GM23338 (cell line): ENCODE measurements at regions not wholly inside any gene's neighbourhood (a gene's known extent, or its start where the extent isn't known, plus 50 kb on each side); places are given as distances from the start of the nearest gene placed in this dataset.
A peak's percentile ranks its signal among the peaks of the same experiment; 100 is the strongest.

Source experiments
- ATAC-seq: fragments of 200-7000 bp; cut with Tn5 transposase; 3 replicates; pipeline ENCODE4 v1.9.1; 2020
- DNase-seq: peaks from one replicate; pipeline ENCODE4 v3.0.0-alpha.2; 2015; ENCODE audit warnings: low spot score
- H2AFZ ChIP-seq: fragments of 200-600 bp; sonication (generic); 2 replicates; pipeline ENCODE4 v1.8.0; 2016; ENCODE audit warnings: antibody characterized with exemption, mild to moderate bottlenecking, moderate library complexity
- H3F3A ChIP-seq: fragments of 200-600 bp; sonication (generic); replicated peaks from 2 replicates; pipeline ENCODE4 v1.8.0; 2017; ENCODE audit warnings: antibody characterized with exemption, mixed run types, low read depth
- H3K27ac ChIP-seq: fragments of 200-600 bp; sonication (generic); 2 replicates; pipeline ENCODE4 v1.6.1; 2016; ENCODE audit warnings: low read depth
- H3K27me3 ChIP-seq: fragments of 200-600 bp; sonication (generic); 2 replicates; pipeline ENCODE4 v1.8.0; 2016; ENCODE audit warnings: mild to moderate bottlenecking, mixed run types, moderate library complexity; ENCODE audit not compliant: insufficient read depth
- H3K36me3 ChIP-seq: fragments of 200-600 bp; sonication (generic); 2 replicates; pipeline ENCODE4 v1.8.0; 2016; ENCODE audit warnings: mild to moderate bottlenecking; ENCODE audit not compliant: insufficient read depth
- H3K4me1 ChIP-seq: fragments of 200-600 bp; sonication (generic); 2 replicates; pipeline ENCODE4 v1.8.0; 2016; ENCODE audit warnings: mild to moderate bottlenecking, moderate library complexity; ENCODE audit not compliant: insufficient read depth
- H3K4me2 ChIP-seq: fragments of 200-600 bp; sonication (generic); 2 replicates; pipeline ENCODE4 v1.7.1; 2017; ENCODE audit warnings: mixed run types
- H3K4me3 ChIP-seq: fragments of 200-600 bp; sonication (generic); 2 replicates; pipeline ENCODE4 v1.6.1; 2016; ENCODE audit warnings: mixed run types
- H3K79me2 ChIP-seq: fragments of 200-600 bp; sonication (generic); replicated peaks from 2 replicates; pipeline ENCODE4 v1.8.0; 2017; ENCODE audit warnings: mild to moderate bottlenecking; ENCODE audit not compliant: insufficient read depth
- H3K9me2 ChIP-seq: fragments of 200-600 bp; sonication (generic); 2 replicates; pipeline ENCODE4 v1.8.0; 2017; ENCODE audit not compliant: insufficient read depth
- H4K20me1 ChIP-seq: fragments of 200-600 bp; sonication (generic); replicated peaks from 2 replicates; pipeline ENCODE4 v1.8.0; 2017; ENCODE audit warnings: mild to moderate bottlenecking; ENCODE audit not compliant: insufficient read depth
- H3K27ac Mint-ChIP-seq: 2 replicates; pipeline ENCODE4 v1.8.0; 2020; ENCODE audit warnings: inconsistent platforms, mild to moderate bottlenecking, moderate library complexity, mixed read lengths
- H3K27me3 Mint-ChIP-seq: 3 replicates; pipeline ENCODE4 v1.8.0; 2022; ENCODE audit warnings: low read depth, mild to moderate bottlenecking, moderate library complexity, mixed read lengths, inconsistent platforms; ENCODE audit not compliant: insufficient read depth, poor library complexity
- H3K36me3 Mint-ChIP-seq: 3 replicates; pipeline ENCODE4 v1.8.0; 2021; ENCODE audit warnings: low read depth, mild to moderate bottlenecking, inconsistent platforms, moderate library complexity, mixed read lengths
- H3K4me1 Mint-ChIP-seq: 3 replicates; pipeline ENCODE4 v1.8.0; 2020; ENCODE audit warnings: mild to moderate bottlenecking, inconsistent platforms, mixed read lengths
- H3K4me3 Mint-ChIP-seq: 3 replicates; pipeline ENCODE4 v1.8.0; 2021; ENCODE audit warnings: moderate library complexity, mild to moderate bottlenecking, inconsistent platforms, mixed read lengths
- H3K9me3 Mint-ChIP-seq: 3 replicates; pipeline ENCODE4 v1.8.0; 2020; ENCODE audit warnings: moderate library complexity, mild to moderate bottlenecking, inconsistent platforms, mixed read lengths
- CREB1 ChIP-seq: fragments of 250-450 bp; sonication (Bioruptor Pico); IDR thresholded peaks from 2 replicates; pipeline ENCODE4 v1.5.0; 2020; ENCODE audit warnings: low read depth, mild to moderate bottlenecking, moderate library complexity
- ETS1 ChIP-seq: IDR thresholded peaks from 2 replicates; pipeline ENCODE4 v1.6.1; 2016; ENCODE audit warnings: antibody characterized with exemption
- EZH2 ChIP-seq: fragments of 200-600 bp; sonication (generic); IDR thresholded peaks from one replicate; pipeline ENCODE4 v1.8.0; 2017; ENCODE audit warnings: antibody characterized with exemption, mild to moderate bottlenecking, low read depth; ENCODE audit not compliant: unreplicated experiment
- EZH2phosphoT487 ChIP-seq: fragments of 200-600 bp; sonication (generic); IDR thresholded peaks from one replicate; pipeline ENCODE4 v1.8.1; 2018; ENCODE audit warnings: antibody characterized with exemption; ENCODE audit not compliant: unreplicated experiment
- JUNB ChIP-seq: IDR thresholded peaks from one replicate; pipeline ENCODE4 v1.6.1; 2016; ENCODE audit warnings: antibody characterized with exemption; ENCODE audit not compliant: unreplicated experiment
- NANOG ChIP-seq: IDR thresholded peaks from 2 replicates; pipeline ENCODE4 v1.6.1; 2016; ENCODE audit warnings: antibody characterized with exemption, borderline replicate concordance
- POLR2AphosphoS5 ChIP-seq: IDR thresholded peaks from 2 replicates; pipeline ENCODE4 v1.6.1; 2016; ENCODE audit warnings: antibody characterized with exemption, low read depth
- REST ChIP-seq: IDR thresholded peaks from one replicate; pipeline ENCODE4 v1.6.1; 2018; ENCODE audit warnings: antibody characterized with exemption; ENCODE audit not compliant: unreplicated experiment
- STAT1 ChIP-seq: IDR thresholded peaks from one replicate; pipeline ENCODE4 v1.6.1; 2016; ENCODE audit warnings: antibody characterized with exemption; ENCODE audit not compliant: unreplicated experiment
- ZNF114 ChIP-seq: fragments of 250-450 bp; sonication (Bioruptor Pico); IDR thresholded peaks from 2 replicates; pipeline ENCODE4 v1.5.0; 2020; ENCODE audit warnings: mild to moderate bottlenecking, moderate library complexity
- ZNF331 ChIP-seq: fragments of 250-450 bp; sonication (Bioruptor Pico); IDR thresholded peaks from 2 replicates; pipeline ENCODE4 v1.5.0; 2020; ENCODE audit warnings: low read depth, mild to moderate bottlenecking, moderate library complexity
- TF ChIP-seq, protein P1 (sequence below): fragments of 250-450 bp; sonication (Bioruptor Pico); IDR thresholded peaks from 2 replicates; pipeline ENCODE4 v1.5.0; 2020; ENCODE audit warnings: mild to moderate bottlenecking, moderate library complexity
- TF ChIP-seq, protein P2 (sequence below), 2 experiments: fragments of 200-600 bp in 1 of 2; sonication (generic) in 1 of 2; conservative IDR thresholded peaks; 2 replicates each; pipeline versions ENCODE4 v1.5.1 to v1.6.1; 2016 to 2017; ENCODE audit warnings: antibody characterized with exemption in 2 of 2, low read depth in 2 of 2, mild to moderate bottlenecking in 2 of 2, moderate library complexity in 1 of 2

DNA sequence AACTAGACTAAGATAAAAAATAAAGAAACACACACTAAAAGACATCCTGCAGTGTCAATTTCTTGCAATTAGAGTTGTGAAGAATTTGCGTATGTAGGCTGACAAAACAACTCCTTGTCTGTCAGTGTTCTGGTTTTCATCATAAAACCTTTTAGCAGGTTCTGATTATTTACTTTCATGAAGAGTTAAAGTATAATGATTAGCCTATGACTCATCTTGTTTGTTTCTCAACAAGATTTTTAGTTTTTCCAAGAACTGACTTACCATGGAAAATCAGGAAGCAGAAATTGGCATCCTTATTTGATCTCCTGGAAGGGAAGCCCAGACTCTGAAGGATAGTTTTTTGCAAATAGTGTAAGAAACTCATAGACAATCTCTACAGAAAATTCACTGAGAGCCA lies 848.7 kb upstream of the PCDH9 start:
- no peak overlapping the region for H3K4me3 Mint-ChIP-seq
- H3K27me3 ChIP-seq = no peaks in the 10 kb centered on the region
- peaks cover 6% of the 10 kb centered on the region; the same call in 2 of the 3 replicates for H3K4me1 Mint-ChIP-seq
- ATAC-seq = no peak
- no peaks in the 10 kb centered on the region for H3K9me3 Mint-ChIP-seq
- peak overlapping the region; percentile 74 for H3K27ac Mint-ChIP-seq
- 0 out of 2 replicates have a peak overlapping the region, but pooled peaks have one; percentile 38 for H2AFZ ChIP-seq
- H3F3A ChIP-seq = no peaks in the 10 kb centered on the region
- DNase-seq = no peak
- no peak overlapping the region for H3K27ac ChIP-seq
- no peaks in the 10 kb centered on the region for H4K20me1 ChIP-seq
- no peaks in the 10 kb centered on the region for H3K79me2 ChIP-seq
- H3K36me3 Mint-ChIP-seq = no peaks in the 10 kb centered on the region
- H3K9me2 ChIP-seq = peaks cover 4% of the 10 kb centered on the region; the same call in 1 of the 2 replicates
- H3K36me3 ChIP-seq = no peaks in the 10 kb centered on the region
- H3K27me3 Mint-ChIP-seq = no peaks in the 10 kb centered on the region
- no peak overlapping the region for H3K4me2 ChIP-seq
- H3K4me1 ChIP-seq = no peaks in the 10 kb centered on the region
- no peak overlapping the region for H3K4me3 ChIP-seq
- TF ChIP-seq NANOG (no peak), ZNF331 (no peak), ZNF114 (CRISPR knock-in tag) (no peak), ETS1 (no peak), EZH2 (no peak), EZH2phosphoT487 (no peak), REST (no peak), STAT1 (no peak), JUNB (no peak), POLR2AphosphoS5 (no peak), CREB1 (CRISPR knock-in tag) (no peak)
- TF ChIP-seq, protein P1, sequence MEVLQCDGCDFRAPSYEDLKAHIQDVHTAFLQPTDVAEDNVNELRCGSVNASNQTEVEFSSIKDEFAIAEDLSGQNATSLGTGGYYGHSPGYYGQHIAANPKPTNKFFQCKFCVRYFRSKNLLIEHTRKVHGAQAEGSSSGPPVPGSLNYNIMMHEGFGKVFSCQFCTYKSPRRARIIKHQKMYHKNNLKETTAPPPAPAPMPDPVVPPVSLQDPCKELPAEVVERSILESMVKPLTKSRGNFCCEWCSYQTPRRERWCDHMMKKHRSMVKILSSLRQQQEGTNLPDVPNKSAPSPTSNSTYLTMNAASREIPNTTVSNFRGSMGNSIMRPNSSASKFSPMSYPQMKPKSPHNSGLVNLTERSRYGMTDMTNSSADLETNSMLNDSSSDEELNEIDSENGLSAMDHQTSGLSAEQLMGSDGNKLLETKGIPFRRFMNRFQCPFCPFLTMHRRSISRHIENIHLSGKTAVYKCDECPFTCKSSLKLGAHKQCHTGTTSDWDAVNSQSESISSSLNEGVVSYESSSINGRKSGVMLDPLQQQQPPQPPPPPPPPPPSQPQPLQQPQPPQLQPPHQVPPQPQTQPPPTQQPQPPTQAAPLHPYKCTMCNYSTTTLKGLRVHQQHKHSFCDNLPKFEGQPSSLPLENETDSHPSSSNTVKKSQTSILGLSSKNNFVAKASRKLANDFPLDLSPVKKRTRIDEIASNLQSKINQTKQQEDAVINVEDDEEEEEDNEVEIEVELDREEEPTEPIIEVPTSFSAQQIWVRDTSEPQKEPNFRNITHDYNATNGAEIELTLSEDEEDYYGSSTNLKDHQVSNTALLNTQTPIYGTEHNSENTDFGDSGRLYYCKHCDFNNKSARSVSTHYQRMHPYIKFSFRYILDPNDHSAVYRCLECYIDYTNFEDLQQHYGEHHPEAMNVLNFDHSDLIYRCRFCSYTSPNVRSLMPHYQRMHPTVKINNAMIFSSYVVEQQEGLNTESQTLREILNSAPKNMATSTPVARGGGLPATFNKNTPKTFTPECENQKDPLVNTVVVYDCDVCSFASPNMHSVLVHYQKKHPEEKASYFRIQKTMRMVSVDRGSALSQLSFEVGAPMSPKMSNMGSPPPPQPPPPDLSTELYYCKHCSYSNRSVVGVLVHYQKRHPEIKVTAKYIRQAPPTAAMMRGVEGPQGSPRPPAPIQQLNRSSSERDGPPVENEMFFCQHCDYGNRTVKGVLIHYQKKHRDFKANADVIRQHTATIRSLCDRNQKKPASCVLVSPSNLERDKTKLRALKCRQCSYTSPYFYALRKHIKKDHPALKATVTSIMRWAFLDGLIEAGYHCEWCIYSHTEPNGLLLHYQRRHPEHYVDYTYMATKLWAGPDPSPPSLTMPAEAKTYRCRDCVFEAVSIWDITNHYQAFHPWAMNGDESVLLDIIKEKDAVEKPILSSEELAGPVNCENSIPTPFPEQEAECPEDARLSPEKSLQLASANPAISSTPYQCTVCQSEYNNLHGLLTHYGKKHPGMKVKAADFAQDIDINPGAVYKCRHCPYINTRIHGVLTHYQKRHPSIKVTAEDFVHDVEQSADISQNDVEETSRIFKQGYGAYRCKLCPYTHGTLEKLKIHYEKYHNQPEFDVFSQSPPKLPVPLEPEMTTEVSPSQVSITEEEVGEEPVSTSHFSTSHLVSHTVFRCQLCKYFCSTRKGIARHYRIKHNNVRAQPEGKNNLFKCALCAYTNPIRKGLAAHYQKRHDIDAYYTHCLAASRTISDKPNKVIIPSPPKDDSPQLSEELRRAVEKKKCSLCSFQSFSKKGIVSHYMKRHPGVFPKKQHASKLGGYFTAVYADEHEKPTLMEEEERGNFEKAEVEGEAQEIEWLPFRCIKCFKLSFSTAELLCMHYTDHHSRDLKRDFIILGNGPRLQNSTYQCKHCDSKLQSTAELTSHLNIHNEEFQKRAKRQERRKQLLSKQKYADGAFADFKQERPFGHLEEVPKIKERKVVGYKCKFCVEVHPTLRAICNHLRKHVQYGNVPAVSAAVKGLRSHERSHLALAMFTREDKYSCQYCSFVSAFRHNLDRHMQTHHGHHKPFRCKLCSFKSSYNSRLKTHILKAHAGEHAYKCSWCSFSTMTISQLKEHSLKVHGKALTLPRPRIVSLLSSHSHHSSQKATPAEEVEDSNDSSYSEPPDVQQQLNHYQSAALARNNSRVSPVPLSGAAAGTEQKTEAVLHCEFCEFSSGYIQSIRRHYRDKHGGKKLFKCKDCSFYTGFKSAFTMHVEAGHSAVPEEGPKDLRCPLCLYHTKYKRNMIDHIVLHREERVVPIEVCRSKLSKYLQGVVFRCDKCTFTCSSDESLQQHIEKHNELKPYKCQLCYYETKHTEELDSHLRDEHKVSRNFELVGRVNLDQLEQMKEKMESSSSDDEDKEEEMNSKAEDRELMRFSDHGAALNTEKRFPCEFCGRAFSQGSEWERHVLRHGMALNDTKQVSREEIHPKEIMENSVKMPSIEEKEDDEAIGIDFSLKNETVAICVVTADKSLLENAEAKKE (CRISPR knock-in tag) = no peak
- TF ChIP-seq, protein P2, sequence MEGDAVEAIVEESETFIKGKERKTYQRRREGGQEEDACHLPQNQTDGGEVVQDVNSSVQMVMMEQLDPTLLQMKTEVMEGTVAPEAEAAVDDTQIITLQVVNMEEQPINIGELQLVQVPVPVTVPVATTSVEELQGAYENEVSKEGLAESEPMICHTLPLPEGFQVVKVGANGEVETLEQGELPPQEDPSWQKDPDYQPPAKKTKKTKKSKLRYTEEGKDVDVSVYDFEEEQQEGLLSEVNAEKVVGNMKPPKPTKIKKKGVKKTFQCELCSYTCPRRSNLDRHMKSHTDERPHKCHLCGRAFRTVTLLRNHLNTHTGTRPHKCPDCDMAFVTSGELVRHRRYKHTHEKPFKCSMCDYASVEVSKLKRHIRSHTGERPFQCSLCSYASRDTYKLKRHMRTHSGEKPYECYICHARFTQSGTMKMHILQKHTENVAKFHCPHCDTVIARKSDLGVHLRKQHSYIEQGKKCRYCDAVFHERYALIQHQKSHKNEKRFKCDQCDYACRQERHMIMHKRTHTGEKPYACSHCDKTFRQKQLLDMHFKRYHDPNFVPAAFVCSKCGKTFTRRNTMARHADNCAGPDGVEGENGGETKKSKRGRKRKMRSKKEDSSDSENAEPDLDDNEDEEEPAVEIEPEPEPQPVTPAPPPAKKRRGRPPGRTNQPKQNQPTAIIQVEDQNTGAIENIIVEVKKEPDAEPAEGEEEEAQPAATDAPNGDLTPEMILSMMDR (conservative IDR thresholded peaks at IDR 0.05; ENCODE audit: low read depth in 2 of 2) = no peak
